Activated CD4-positive, alpha-beta T cell treated with anti-CD3 and anti-CD28 coated beads for 36 hours (primary cell): ENCODE measurements at regions not wholly inside any gene's neighbourhood (a gene's known extent, or its start where the extent isn't known, plus 50 kb on each side); places are given as distances from the start of the nearest gene placed in this dataset.

Experiments used
- ATAC-seq: fragments of 200-7000 bp; cut with Tn5 transposase; one replicate; pipeline ENCODE4 v1.10.0; 2021; ENCODE audit warnings: mild to moderate bottlenecking, moderate library complexity
- CTCF ChIA-PET: fragments of 350-600 bp; sonication (Branson Sonifier 250); formaldehyde crosslinking; loops from one replicate; lab custom pipeline; 2021; ENCODE audit warnings: antibody characterized with exemption; lab: Charles Lee
- POLR2A ChIA-PET: fragments of 350-600 bp; sonication (Branson Sonifier 250); formaldehyde crosslinking; loops from one replicate; lab custom pipeline; 2021; ENCODE audit warnings: antibody characterized with exemption, inconsistent platforms; lab: Charles Lee
- DNase-seq: peaks from one replicate; pipeline ENCODE4 v3.0.0-alpha.2; 2020
- H3K27ac Mint-ChIP-seq: one replicate; pipeline ENCODE4 v1.8.0; 2021; ENCODE audit warnings: mixed read lengths
- H3K27me3 Mint-ChIP-seq: one replicate; pipeline ENCODE4 v1.8.0; 2021; ENCODE audit warnings: mixed read lengths
- H3K36me3 Mint-ChIP-seq: one replicate; pipeline ENCODE4 v1.8.0; 2021; ENCODE audit warnings: low read depth, mixed read lengths
- H3K4me1 Mint-ChIP-seq: one replicate; pipeline ENCODE4 v1.8.0; 2021; ENCODE audit warnings: mixed read lengths
- H3K4me3 Mint-ChIP-seq: one replicate; pipeline ENCODE4 v1.8.0; 2021; ENCODE audit warnings: mild to moderate bottlenecking, moderate library complexity, mixed read lengths
- H3K9me3 Mint-ChIP-seq: one replicate; pipeline ENCODE4 v1.8.0; 2021; ENCODE audit warnings: low read depth, mixed read lengths
- intact Hi-C, 2 experiments: fragments of 100-400 bp; cut with DNase I in 1 of 2; cut with micrococcal nuclease in 1 of 2; formaldehyde crosslinking; loops; one replicate each; pipeline versions ENCODE4 v1.14.2 to v1.15.1; 2022 to 2024; cut with DNase I, micrococcal nuclease

DNA sequence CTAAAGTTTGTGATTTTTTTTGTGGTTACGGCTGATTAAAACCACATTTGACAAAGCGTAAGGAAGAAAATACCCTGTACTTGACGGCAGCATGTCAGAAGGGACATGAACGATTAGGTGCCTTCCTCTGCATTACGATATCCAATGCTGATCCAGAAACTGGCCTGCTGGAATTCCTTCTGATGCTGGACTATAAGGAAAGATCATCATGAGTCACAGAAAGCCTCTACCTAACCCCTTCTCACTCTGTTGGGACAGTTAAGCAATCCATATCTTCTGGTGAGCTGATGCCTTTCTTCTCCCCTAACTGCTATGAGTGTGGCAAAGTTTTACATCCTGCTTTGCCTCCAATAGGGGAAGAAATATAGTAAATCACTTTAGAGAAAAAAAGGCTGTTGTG is 78.4 kb upstream of the PAPPA start:
- no peaks in the 10 kb centered on the region for H3K4me1 Mint-ChIP-seq
- H3K27me3 Mint-ChIP-seq = no peaks in the 10 kb centered on the region
- H3K4me3 Mint-ChIP-seq = no peak overlapping the region
- no peaks in the 10 kb centered on the region for H3K36me3 Mint-ChIP-seq
- POLR2A ChIA-PET = no interaction called here
- no peak for ATAC-seq
- CTCF ChIA-PET = interaction anchor here (0.7 kb wide), 1 partner anchor 14 kb away, joined by 3 read pairs; no protein-coding TSS in a partner anchor
- intact Hi-C loops = no loop called here
- no peak overlapping the region for H3K27ac Mint-ChIP-seq
- DNase-seq = no peak
- peaks cover 3% of the 10 kb centered on the region for H3K9me3 Mint-ChIP-seq

DNA sequence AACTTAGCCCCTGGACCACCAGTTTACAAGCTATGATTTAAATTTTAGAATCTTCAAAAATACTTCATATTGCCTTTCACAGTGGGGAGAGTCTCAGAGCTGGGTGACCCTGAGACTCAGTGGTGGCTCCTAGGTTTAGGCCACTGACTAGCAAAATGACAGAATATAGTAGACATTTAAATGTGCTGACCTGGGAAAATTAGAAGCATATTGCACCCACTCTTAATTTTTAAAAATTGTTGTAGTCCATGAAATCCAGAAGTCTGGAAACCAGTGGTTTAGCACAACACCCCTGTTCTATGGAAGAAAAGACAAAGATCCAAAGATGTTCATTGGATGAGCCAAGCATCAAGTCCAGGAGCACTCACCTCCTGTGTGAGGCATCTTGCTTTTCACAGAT is 75.0 kb upstream of the PAPPA start:
- Mint-ChIP-seq H3K4me1 (no peaks in the 10 kb centered on the region), H3K9me3 (no peaks in the 10 kb centered on the region), H3K36me3 (no peaks in the 10 kb centered on the region), H3K4me3 (no peak overlapping the region), H3K27me3 (no peaks in the 10 kb centered on the region), H3K27ac (no peak overlapping the region)
- no peak for DNase-seq
- ChIA-PET POLR2A (no interaction called here), CTCF (no interaction called here)
- intact Hi-C loops = no loop called here
- ATAC-seq = no peak

DNA sequence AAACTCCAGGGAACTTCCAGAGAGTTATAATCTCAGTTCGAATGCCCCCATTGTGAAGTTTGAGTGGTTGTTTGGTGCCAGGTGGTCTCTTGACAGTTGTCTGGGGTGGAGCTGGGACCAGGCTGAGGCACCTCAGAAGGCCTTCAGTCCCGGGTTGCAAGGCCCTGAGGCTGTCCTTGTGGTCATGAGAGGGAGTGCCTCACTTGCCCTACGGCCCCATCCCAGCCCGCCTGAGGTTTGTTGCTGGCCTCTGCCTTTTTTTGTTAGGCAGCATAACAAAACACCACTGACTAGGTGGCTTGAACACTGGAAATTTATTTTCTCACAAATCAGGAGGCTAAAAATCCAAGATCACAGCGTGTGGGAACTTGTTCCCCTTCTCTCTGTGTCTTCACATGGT is 73.0 kb upstream of the PAPPA start:
- CTCF ChIA-PET = no interaction called here
- H3K36me3 Mint-ChIP-seq = no peaks in the 10 kb centered on the region
- intact Hi-C loops = no loop called here
- H3K4me3 Mint-ChIP-seq = no peak overlapping the region
- no peaks in the 10 kb centered on the region for H3K27me3 Mint-ChIP-seq
- no peaks in the 10 kb centered on the region for H3K9me3 Mint-ChIP-seq
- H3K4me1 Mint-ChIP-seq = no peaks in the 10 kb centered on the region
- POLR2A ChIA-PET = no interaction called here
- ATAC-seq = no peak
- no peak overlapping the region for H3K27ac Mint-ChIP-seq
- no peak for DNase-seq

DNA sequence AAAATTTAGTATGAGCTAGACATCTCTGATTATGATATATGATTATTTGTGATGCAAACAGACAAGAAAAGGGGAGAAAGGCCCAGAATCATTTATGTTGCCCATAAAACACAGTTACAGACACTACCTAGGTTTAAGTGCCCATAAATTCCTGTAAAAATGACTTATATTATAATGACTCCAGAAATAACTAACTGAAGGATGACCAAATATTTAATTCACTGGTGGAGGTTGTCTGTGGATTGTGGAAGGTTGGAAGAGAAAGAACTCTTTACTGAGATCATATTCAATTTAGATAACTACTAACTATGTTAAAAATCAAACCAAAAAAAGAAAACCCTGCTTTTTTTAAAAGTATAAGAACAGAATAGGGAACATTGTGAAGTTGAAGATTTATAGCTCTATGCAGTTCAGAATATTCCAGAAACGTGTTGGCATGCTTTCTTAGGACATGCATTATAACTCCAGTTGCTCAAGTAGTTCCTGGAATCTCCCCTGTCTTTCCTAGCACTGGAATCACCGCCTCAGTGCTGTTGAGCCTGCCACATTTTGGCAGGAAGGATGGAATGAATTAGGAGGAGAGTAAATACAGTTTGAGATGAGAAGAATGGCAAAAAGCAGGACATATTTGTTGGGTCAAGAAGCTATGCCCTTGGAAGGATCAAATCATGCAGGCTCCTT is 72.0 kb upstream of the PAPPA start:
- H3K4me1 Mint-ChIP-seq = no peaks in the 10 kb centered on the region
- no peak overlapping the region for H3K4me3 Mint-ChIP-seq
- ATAC-seq (no peak), DNase-seq (no peak)
- CTCF ChIA-PET = no interaction called here
- no peaks in the 10 kb centered on the region for H3K9me3 Mint-ChIP-seq
- POLR2A ChIA-PET = no interaction called here
- no peak overlapping the region for H3K27ac Mint-ChIP-seq
- intact Hi-C loops = no loop called here
- no peaks in the 10 kb centered on the region for H3K27me3 Mint-ChIP-seq
- no peaks in the 10 kb centered on the region for H3K36me3 Mint-ChIP-seq

DNA sequence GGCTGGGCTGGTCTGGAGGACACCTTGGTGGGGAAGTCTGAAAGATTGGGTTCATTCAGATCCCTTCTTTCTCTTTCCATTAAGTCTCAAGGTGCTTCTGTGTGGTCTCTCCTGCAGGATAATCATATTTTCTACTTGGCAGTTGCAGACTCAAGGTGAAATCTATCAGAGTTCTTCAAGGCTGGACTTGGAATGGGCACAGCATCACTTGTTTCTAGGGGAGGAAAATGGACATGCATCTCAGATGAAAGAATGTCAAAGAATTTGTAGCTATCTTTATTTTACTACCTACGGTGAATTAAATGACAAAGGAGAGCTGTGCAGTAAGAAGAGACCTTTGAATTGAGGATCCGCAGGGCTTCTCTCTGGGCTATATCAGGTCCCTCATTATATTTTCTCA is 69.8 kb upstream of the PAPPA start:
- Mint-ChIP-seq H3K4me1 (no peaks in the 10 kb centered on the region), H3K27me3 (no peaks in the 10 kb centered on the region), H3K27ac (no peak overlapping the region), H3K9me3 (no peaks in the 10 kb centered on the region), H3K4me3 (no peak overlapping the region), H3K36me3 (no peaks in the 10 kb centered on the region)
- ChIA-PET POLR2A (no interaction called here), CTCF (no interaction called here)
- no peak for DNase-seq
- intact Hi-C loops = no loop called here
- ATAC-seq = no peak

DNA sequence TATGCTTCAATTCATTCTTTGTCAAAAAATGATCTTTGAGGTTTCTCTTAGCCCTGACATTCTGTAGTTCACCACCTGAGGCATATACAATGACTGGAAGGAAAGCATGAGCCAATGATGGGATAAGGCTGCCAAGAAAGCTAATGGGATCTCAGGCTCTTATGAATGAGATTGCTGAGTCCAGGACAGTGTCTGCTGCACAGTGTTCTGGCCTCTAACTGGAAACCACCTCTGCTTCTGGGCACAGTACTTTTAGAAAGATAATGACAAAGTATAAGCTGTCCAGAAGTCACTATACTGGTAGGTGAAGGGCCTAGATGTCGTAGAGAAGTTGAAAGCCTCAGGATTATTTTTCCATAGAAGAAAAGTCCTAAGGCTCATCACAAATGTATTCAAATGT is 69.1 kb upstream of the PAPPA start:
- ChIA-PET POLR2A (no interaction called here), CTCF (no interaction called here)
- Mint-ChIP-seq H3K9me3 (no peaks in the 10 kb centered on the region), H3K36me3 (no peaks in the 10 kb centered on the region), H3K4me1 (no peaks in the 10 kb centered on the region), H3K27ac (no peak overlapping the region), H3K27me3 (no peaks in the 10 kb centered on the region), H3K4me3 (no peak overlapping the region)
- ATAC-seq = no peak
- intact Hi-C loops = no loop called here
- DNase-seq = no peak

DNA sequence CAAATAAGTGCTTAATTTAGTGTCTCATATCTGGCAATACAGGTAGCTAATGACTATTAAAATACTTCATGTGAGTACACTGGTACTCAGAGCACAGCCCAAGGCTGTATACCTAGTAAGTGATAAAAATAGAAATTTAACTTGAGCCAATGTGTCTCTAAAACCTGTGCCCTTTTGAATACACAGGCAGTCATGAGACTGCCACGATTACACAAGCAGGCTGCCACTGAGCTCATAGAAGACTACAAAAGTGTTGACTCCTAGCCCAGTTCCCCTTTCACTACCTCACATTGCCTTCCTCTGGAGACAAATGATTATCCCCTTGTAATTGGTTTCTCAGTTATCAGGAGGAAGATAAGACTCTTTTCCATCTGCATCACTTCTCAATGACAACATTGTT is 66.3 kb upstream of the PAPPA start:
- intact Hi-C loops = no loop called here
- ChIA-PET CTCF (no interaction called here), POLR2A (no interaction called here)
- no peak overlapping the region for H3K4me3 Mint-ChIP-seq
- H3K27ac Mint-ChIP-seq = no peak overlapping the region
- ATAC-seq (no peak), DNase-seq (no peak)
- no peaks in the 10 kb centered on the region for H3K4me1 Mint-ChIP-seq
- peaks cover 6% of the 10 kb centered on the region for H3K9me3 Mint-ChIP-seq
- no peaks in the 10 kb centered on the region for H3K27me3 Mint-ChIP-seq
- H3K36me3 Mint-ChIP-seq = no peaks in the 10 kb centered on the region

DNA sequence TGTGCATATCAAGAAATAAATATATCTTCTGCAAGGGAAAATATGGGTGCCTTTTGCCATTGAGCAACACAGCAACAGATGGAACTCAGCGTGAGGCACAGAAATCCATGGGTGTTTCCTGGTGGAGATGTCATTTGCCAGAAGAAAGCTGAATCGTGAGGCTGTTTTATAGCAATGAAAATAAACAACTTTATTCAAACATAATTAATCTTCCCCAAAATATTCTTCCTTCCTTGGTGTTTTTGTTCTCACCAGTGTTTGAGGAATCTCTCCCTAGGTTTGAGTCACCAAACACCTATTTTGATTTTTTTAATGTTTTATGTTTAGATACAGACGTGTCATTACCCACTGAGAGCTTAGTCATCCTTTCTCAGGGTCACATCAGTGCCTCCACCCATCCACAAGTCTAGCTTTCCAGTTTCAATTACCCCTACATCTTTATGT is 65.8 kb upstream of the PAPPA start:
- POLR2A ChIA-PET = no interaction called here
- intact Hi-C loops = no loop called here
- DNase-seq (no peak), ATAC-seq (no peak)
- H3K27me3 Mint-ChIP-seq = no peaks in the 10 kb centered on the region
- no peaks in the 10 kb centered on the region for H3K4me1 Mint-ChIP-seq
- CTCF ChIA-PET = interaction anchor here (0.6 kb wide), 1 partner anchor 10 kb away, joined by 3 read pairs; no protein-coding TSS in a partner anchor
- no peak overlapping the region for H3K4me3 Mint-ChIP-seq
- H3K36me3 Mint-ChIP-seq = no peaks in the 10 kb centered on the region
- no peak overlapping the region for H3K27ac Mint-ChIP-seq
- peaks cover 6% of the 10 kb centered on the region for H3K9me3 Mint-ChIP-seq

DNA sequence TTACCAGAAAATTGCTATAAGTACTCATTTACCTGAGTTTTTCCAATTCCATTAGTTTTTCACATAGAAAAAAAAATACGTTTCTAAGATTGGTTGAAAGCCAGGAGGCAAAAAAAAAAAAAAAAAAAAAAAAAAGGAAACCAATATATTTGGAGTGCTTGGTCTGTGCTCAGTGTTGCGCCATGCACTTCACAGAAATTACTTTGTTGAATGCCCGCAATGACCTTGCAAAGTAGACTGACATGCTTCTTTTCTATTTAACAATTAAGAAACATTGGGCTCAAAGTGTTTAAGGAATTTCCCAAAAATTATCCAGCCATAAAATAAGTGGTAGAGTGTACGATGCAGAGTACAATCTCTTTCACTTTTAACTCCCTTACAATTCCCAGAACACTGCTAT is 65.2 kb upstream of the PAPPA start:
- H3K36me3 Mint-ChIP-seq = no peaks in the 10 kb centered on the region

DNA sequence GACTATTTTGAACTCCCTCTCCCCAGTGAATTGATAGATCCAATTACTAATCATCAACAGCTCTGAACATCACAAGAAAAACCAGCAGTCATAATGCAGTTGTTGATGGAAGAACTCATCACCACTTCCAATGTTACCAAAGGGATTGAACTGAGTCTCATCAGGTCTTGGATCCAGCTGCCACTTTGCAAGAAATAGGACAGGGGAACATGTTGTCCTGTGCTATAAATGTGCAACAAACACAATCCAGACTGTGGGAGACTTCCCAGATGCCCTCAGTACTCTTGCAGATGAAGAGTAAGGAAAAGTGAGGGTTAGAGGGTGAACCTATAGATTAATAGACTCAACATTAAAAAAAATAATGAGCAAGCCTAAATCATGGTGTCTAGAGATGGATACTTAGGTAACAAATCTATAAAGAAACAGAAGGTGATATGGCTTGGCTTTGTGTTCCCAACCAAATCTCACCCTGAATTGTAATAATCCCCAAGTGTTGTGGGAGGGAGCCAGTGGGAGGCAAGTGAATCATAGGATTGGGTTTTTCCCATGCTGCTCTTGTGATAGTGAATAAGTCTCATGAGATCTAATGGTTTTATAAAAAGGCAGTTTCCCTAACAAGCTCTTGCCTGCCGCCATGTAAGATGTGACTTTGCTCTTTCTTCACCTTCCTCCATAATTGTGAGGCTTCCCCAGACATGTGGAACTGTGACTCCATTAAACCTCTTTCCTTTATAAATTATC is 63.4 kb upstream of the PAPPA start:
- H3K4me3 Mint-ChIP-seq = no peak overlapping the region
- no peak for ATAC-seq
- ChIA-PET CTCF (no interaction called here), POLR2A (no interaction called here)
- no peak for DNase-seq
- intact Hi-C loops = no loop called here
- peaks cover 6% of the 10 kb centered on the region for H3K9me3 Mint-ChIP-seq
- no peaks in the 10 kb centered on the region for H3K36me3 Mint-ChIP-seq
- no peaks in the 10 kb centered on the region for H3K27me3 Mint-ChIP-seq
- no peak overlapping the region for H3K27ac Mint-ChIP-seq
- no peaks in the 10 kb centered on the region for H3K4me1 Mint-ChIP-seq

More for the DNA sequence above, 65.2 kb upstream of the PAPPA start:
- no peaks in the 10 kb centered on the region for H3K27me3 Mint-ChIP-seq
- no peaks in the 10 kb centered on the region for H3K4me1 Mint-ChIP-seq
- DNase-seq = no peak
- POLR2A ChIA-PET = no interaction called here
- no peak overlapping the region for H3K4me3 Mint-ChIP-seq
- H3K27ac Mint-ChIP-seq = no peak overlapping the region
- peaks cover 6% of the 10 kb centered on the region for H3K9me3 Mint-ChIP-seq
- no peak for ATAC-seq
- intact Hi-C loops = no loop called here
- CTCF ChIA-PET = interaction anchor here (0.6 kb wide), 1 partner anchor 10 kb away, joined by 3 read pairs; no protein-coding TSS in a partner anchor

DNA sequence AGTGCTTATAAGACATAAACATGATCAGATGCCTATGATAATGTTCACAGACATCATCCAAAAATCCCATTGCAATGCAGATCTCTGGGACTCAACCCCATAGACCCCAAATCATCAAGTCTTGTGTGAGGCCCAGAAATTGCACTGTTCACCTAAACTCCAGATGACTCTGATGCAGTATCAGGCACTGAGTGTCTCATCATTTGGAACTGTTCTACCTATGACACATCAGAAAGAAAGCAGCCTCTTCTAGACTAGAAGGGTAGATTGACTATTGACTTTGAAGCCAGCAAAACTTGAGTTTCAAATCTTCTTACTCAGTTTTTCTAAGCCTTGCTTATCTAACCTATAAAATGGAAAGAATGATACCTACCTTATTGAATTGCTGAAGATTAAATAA is 58.7 kb upstream of the PAPPA start:
- DNase-seq (no peak), ATAC-seq (no peak)
- Mint-ChIP-seq H3K36me3 (no peaks in the 10 kb centered on the region), H3K27me3 (peaks cover 4% of the 10 kb centered on the region), H3K27ac (no peak overlapping the region), H3K4me3 (no peak overlapping the region), H3K4me1 (no peaks in the 10 kb centered on the region), H3K9me3 (peaks cover 9% of the 10 kb centered on the region)
- intact Hi-C loops = no loop called here
- POLR2A ChIA-PET = no interaction called here
- CTCF ChIA-PET = no interaction called here

DNA sequence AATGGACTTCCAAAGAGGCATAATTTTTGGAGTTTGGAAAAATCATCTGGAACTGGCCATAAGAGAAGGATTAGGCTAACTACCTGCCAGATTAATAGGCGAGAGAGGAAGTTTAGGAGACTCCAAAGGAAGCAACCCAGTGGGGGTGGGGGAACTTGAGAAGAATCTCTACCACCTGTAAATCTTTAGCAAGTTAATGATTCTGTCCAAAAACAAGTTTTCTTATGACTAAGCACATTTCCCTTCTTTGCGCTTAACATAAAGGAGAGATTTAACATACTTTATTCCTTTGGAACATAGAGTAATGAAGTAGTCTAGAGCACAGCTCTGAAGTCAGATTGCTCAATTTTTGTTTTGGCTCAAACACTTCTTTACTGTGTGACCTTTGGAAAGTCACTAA is 58.2 kb upstream of the PAPPA start:
- H3K27ac Mint-ChIP-seq = no peak overlapping the region
- ChIA-PET POLR2A (no interaction called here), CTCF (no interaction called here)
- ATAC-seq = no peak
- H3K4me3 Mint-ChIP-seq = no peak overlapping the region
- no peak for DNase-seq
- peaks cover 4% of the 10 kb centered on the region for H3K27me3 Mint-ChIP-seq
- H3K36me3 Mint-ChIP-seq = no peaks in the 10 kb centered on the region
- peaks cover 6% of the 10 kb centered on the region for H3K9me3 Mint-ChIP-seq
- no peaks in the 10 kb centered on the region for H3K4me1 Mint-ChIP-seq
- intact Hi-C loops = no loop called here
